GM12878 (cell line): ENCODE measurements at regions not wholly inside any gene's neighbourhood (a gene's known extent, or its start where the extent isn't known, plus 50 kb on each side); places are given as distances from the start of the nearest gene placed in this dataset.

Experiments
- ATAC-seq: fragments of 200-7000 bp; cut with Tn5 transposase; 3 replicates; pipeline ENCODE4 v1.9.1; 2020; ENCODE audit warnings: mild to moderate bottlenecking, moderate library complexity
- BruUV-seq: library from RNA; stranded (reverse); fragments of 400-500 nt; replicated peaks from 2 replicates; lab custom pipeline; 2021; lab: Mats Ljungman, UMichigan
- CTCF ChIA-PET: fragments of 300-600 bp; sonication (Branson Sonifier 250); formaldehyde crosslinking; extraction: SDS; loops from one replicate; lab custom pipeline; 2021; ENCODE audit warnings: inconsistent platforms; lab: Yijun Ruan, JAX
- POLR2A ChIA-PET: fragments of 350-600 bp; formaldehyde crosslinking; extraction: SDS; loops from one replicate; lab custom pipeline; 2021; ENCODE audit warnings: inconsistent platforms; lab: Charles Lee
- RAD21 ChIA-PET: fragments of 300-600 bp; sonication (Branson Sonifier 250); formaldehyde crosslinking; loops from one replicate; lab custom pipeline; 2023; ENCODE audit warnings: antibody characterized with exemption; ENCODE audit not compliant: unreplicated experiment; lab: Charles Lee
- SMC1A ChIA-PET: fragments of 300-600 bp; sonication (Branson Sonifier 250); formaldehyde crosslinking; loops from one replicate; lab custom pipeline; 2023; ENCODE audit not compliant: unreplicated experiment, uncharacterized antibody; lab: Charles Lee
- DNase-seq: peaks from one replicate; pipeline ENCODE4 v3.0.0-alpha.2; 2011; ENCODE audit warnings: low read depth, low spot score
- FAIRE-seq: peaks from 3 replicates; lab custom pipeline; 2011; peaks lifted over from hg19 to GRCh38; lab: Jason Lieb, UNC
- H2AFZ ChIP-seq: 2 replicates; pipeline ENCODE4 v1.6.0; 2011; ENCODE audit warnings: low read depth, low read length, control low read depth; ENCODE audit not compliant: control insufficient read depth
- H3K27ac ChIP-seq: 2 replicates; pipeline ENCODE4 v1.5.1; 2011; ENCODE audit warnings: control low read depth; ENCODE audit not compliant: control insufficient read depth, insufficient read depth
- H3K27me3 ChIP-seq, 2 experiments: replicated peaks in 1 of 2; 2 replicates each; pipeline versions ENCODE4 v1.6.0 to v1.6.1; 2011; ENCODE audit warnings: low read length in 1 of 2; ENCODE audit not compliant: control insufficient read depth in 2 of 2, insufficient read depth in 2 of 2
- H3K36me3 ChIP-seq, 2 experiments: 2 replicates each; pipeline ENCODE4 v1.5.1; 2011; ENCODE audit warnings: low read length in 1 of 2; ENCODE audit not compliant: control insufficient read depth in 2 of 2, insufficient read depth in 2 of 2
- H3K4me1 ChIP-seq: 2 replicates; pipeline ENCODE4 v1.6.1; 2011; ENCODE audit warnings: mild to moderate bottlenecking, low read length, moderate library complexity, mixed read lengths; ENCODE audit not compliant: control insufficient read depth, insufficient read depth
- H3K4me2 ChIP-seq: 2 replicates; pipeline ENCODE4 v1.6.0; 2011; ENCODE audit warnings: control low read depth; ENCODE audit not compliant: control insufficient read depth, insufficient read depth
- H3K4me3 ChIP-seq: fragments of 200-600 bp; sonication (generic); 2 replicates; pipeline ENCODE4 v1.5.1; 2016
- H3K79me2 ChIP-seq: 2 replicates; pipeline ENCODE4 v1.6.0; 2011; ENCODE audit warnings: low read length; ENCODE audit not compliant: control insufficient read depth, insufficient read depth
- H3K9ac ChIP-seq: 2 replicates; pipeline ENCODE4 v1.8.0; 2011; ENCODE audit warnings: low read length, control low read depth, mixed read lengths; ENCODE audit not compliant: control insufficient read depth, insufficient read depth
- H3K9me3 ChIP-seq: replicated peaks from 3 replicates; pipeline ENCODE4 v1.5.1; 2011; ENCODE audit warnings: mild to moderate bottlenecking, low read length; ENCODE audit not compliant: control insufficient read depth, insufficient read depth
- H4K20me1 ChIP-seq: 2 replicates; pipeline ENCODE4 v1.6.0; 2011; ENCODE audit not compliant: control insufficient read depth, insufficient read depth
- DPF2 ChIP-seq: fragments of 450-650 bp; IDR thresholded peaks from 2 replicates; pipeline ENCODE4 v1.6.1; 2017; ENCODE audit warnings: mild to moderate bottlenecking
- HCFC1 ChIP-seq: fragments of 150-350 bp; IDR thresholded peaks from 2 replicates; pipeline ENCODE4 v1.6.1; 2014; ENCODE audit warnings: low read length
- IKZF1 ChIP-seq: fragments of 450-650 bp; conservative IDR thresholded peaks from 2 replicates; pipeline ENCODE4 v1.6.1; 2017; ENCODE audit warnings: antibody characterized with exemption, mild to moderate bottlenecking
- MEF2B ChIP-seq: fragments of 450-650 bp; IDR thresholded peaks from 2 replicates; pipeline ENCODE4 v1.6.1; 2018; ENCODE audit warnings: mild to moderate bottlenecking, moderate library complexity; ENCODE audit not compliant: partially characterized antibody, poor library complexity, severe bottlenecking
- RFX5 ChIP-seq: IDR thresholded peaks from 2 replicates; pipeline ENCODE4 v1.6.1; 2011; ENCODE audit warnings: low read depth, low read length, improper control_type of control experiment
- TBL1XR1 ChIP-seq: IDR thresholded peaks from 2 replicates; pipeline ENCODE4 v1.6.1; 2012; ENCODE audit warnings: low read depth, low read length, improper control_type of control experiment
- ZNF24 ChIP-seq: fragments of 450-650 bp; IDR thresholded peaks from 2 replicates; pipeline ENCODE4 v1.6.1; 2017; ENCODE audit warnings: antibody characterized with exemption, mild to moderate bottlenecking
- WGBS: methylation state at CpG from one replicate; pipeline ENCODE4 v1.1.6; 2016; ENCODE audit warnings: low lambda C conversion rate; ENCODE audit not compliant: insufficient replicate concordance, insufficient coverage; ENCODE audit errors: missing lambda C conversion rate; 5-methylcytosine and 5-hydroxymethylcytosine counted together
- in situ Hi-C: fragments of 300-500 bp; cut with MboI; formaldehyde crosslinking; loops from 9 replicates; pipeline ENCODE4 v1.14.3; 2018; ENCODE audit warnings: mixed read lengths
- intact Hi-C: fragments of 100-400 bp; cut with micrococcal nuclease; formaldehyde crosslinking; loops from one replicate; pipeline ENCODE4 v1.14.2; 2022; ENCODE audit not compliant: unreplicated experiment
- TF ChIP-seq, protein P1 (sequence below): fragments of 450-650 bp; IDR thresholded peaks from 2 replicates; pipeline ENCODE4 v1.6.1; 2018; ENCODE audit warnings: mild to moderate bottlenecking, low read depth, moderate library complexity; ENCODE audit not compliant: partially characterized antibody

DNA sequence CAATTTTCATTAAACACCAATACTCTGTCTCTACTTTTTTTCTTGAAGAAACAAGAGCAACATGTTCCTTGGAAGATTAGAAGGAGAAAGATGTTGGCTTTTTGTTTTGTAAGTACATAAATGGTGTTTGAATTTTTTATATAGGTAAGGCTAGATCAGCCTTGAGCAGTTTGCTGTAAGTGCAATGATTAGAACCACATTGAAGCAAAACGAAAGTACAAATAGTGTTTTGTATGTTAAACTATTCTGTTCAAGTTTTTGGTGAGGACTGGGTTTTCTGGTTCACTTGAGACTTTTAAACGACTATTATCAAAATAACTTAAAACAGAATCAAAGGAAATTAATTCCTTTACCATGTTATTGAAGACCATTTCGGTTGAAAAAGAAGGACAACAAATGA is 162.9 kb upstream of the NRP1 start:
- no peak for DNase-seq
- TF ChIP-seq TBL1XR1 = no peak
- TF ChIP-seq, all 136 proteins: peak for 0
- in situ Hi-C loops (no loop called here), intact Hi-C loops (no loop called here)
- Histone ChIP-seq H3K9ac (no peak overlapping the region), H3K9me3 (no peaks in the 10 kb centered on the region), H2AFZ (no peak overlapping the region), H3K4me2 (no peak overlapping the region), H3K79me2 (no peaks in the 10 kb centered on the region), H3K27ac (no peak overlapping the region), H4K20me1 (no peaks in the 10 kb centered on the region), H3K4me3 (no peak overlapping the region), H3K36me3 (no peaks in the 10 kb centered on the region), H3K27me3 (no peaks in the 10 kb centered on the region), H3K4me1 (no peaks in the 10 kb centered on the region)
- 1% methylated on average over 3 of the region's 3 CpGs for WGBS
- POLR2A ChIA-PET = no interaction called here
- SMC1A ChIA-PET = interaction anchor here (1.3 to 3.2 kb wide), 2 partner anchors 11 to 21 kb away, joined by 3 to 19 read pairs; no protein-coding TSS in a partner anchor
- BruUV-seq = no TSS peak
- ATAC-seq (peak; percentile 51; the same call in 1 of the 3 replicates), FAIRE-seq (no peak)
- CTCF ChIA-PET = interaction anchor here (1.0 kb wide), 1 partner anchor 11 kb away, joined by 3 read pairs; no protein-coding TSS in a partner anchor
- RAD21 ChIA-PET = interaction anchor here (1.2 kb wide), 1 partner anchor 165 kb away, joined by 3 read pairs; no protein-coding TSS in a partner anchor

GRCh38 chr10:33496096-33496495 is 161.6 kb upstream of the NRP1 start:
- Histone ChIP-seq H3K9me3 (no peaks in the 10 kb centered on the region), H3K4me1 (no peaks in the 10 kb centered on the region), H3K9ac (no peak overlapping the region), H3K4me3 (no peak overlapping the region), H2AFZ (no peak overlapping the region), H3K27me3 (no peaks in the 10 kb centered on the region), H3K79me2 (no peaks in the 10 kb centered on the region), H4K20me1 (no peaks in the 10 kb centered on the region), H3K36me3 (no peaks in the 10 kb centered on the region), H3K4me2 (no peak overlapping the region), H3K27ac (no peak overlapping the region)
- ATAC-seq (no peak), DNase-seq (no peak), FAIRE-seq (no peak)
- CTCF ChIA-PET = no interaction called here
- SMC1A ChIA-PET = interaction anchor here (0.9 to 3.2 kb wide), 6 partner anchors 10 to 164 kb away, joined by 3 to 19 read pairs (median 3); no protein-coding TSS in a partner anchor
- TF ChIP-seq DPF2 (no peak), MEF2B (no peak), HCFC1 (no peak), IKZF1 (no peak), ZNF24 (no peak), RFX5 (no peak)
- TF ChIP-seq, protein P1, sequence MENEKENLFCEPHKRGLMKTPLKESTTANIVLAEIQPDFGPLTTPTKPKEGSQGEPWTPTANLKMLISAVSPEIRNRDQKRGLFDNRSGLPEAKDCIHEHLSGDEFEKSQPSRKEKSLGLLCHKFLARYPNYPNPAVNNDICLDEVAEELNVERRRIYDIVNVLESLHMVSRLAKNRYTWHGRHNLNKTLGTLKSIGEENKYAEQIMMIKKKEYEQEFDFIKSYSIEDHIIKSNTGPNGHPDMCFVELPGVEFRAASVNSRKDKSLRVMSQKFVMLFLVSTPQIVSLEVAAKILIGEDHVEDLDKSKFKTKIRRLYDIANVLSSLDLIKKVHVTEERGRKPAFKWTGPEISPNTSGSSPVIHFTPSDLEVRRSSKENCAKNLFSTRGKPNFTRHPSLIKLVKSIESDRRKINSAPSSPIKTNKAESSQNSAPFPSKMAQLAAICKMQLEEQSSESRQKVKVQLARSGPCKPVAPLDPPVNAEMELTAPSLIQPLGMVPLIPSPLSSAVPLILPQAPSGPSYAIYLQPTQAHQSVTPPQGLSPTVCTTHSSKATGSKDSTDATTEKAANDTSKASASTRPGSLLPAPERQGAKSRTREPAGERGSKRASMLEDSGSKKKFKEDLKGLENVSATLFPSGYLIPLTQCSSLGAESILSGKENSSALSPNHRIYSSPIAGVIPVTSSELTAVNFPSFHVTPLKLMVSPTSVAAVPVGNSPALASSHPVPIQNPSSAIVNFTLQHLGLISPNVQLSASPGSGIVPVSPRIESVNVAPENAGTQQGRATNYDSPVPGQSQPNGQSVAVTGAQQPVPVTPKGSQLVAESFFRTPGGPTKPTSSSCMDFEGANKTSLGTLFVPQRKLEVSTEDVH = no peak
- RAD21 ChIA-PET = interaction anchor here (1.0 to 1.2 kb wide), 2 partner anchors 14 to 164 kb away, joined by 3 read pairs; no protein-coding TSS in a partner anchor
- BruUV-seq = no TSS peak
- intact Hi-C loops = no loop called here
- POLR2A ChIA-PET = no interaction called here
- in situ Hi-C loops = no loop called here
- WGBS = 50% methylated on average over 2 of the region's 4 CpGs
